CD14-positive monocyte (primary cell): ENCODE measurements at regions not wholly inside any gene's neighbourhood (a gene's known extent, or its start where the extent isn't known, plus 50 kb on each side); places are given as distances from the start of the nearest gene placed in this dataset.

Source experiments
- DNase-seq, 3 donors: peaks; one replicate each; pipeline ENCODE4 v3.0.0-alpha.2; 2011 to 2022
- H2AFZ ChIP-seq: 2 replicates; pipeline ENCODE4 v1.6.0; 2012; ENCODE audit warnings: mild to moderate bottlenecking, low read depth, low read length, inconsistent platforms; ENCODE audit not compliant: insufficient read depth, poor library complexity, severe bottlenecking
- H3K27ac ChIP-seq, 2 donors: 1 replicate in 1 of 2; 2 replicates in 1 of 2; pipeline ENCODE4 v1.5.1; 2012 to 2013; ENCODE audit warnings: low read length in 2 of 2, control low read depth in 1 of 2, inconsistent platforms in 1 of 2, low read depth in 1 of 2, mild to moderate bottlenecking in 1 of 2
- H3K27me3 ChIP-seq, 2 donors: one replicate each; pipeline versions ENCODE4 v1.6.0 to v1.6.1; 2011 to 2013; ENCODE audit warnings: low read length in 2 of 2; ENCODE audit not compliant: control insufficient read depth in 2 of 2, insufficient read depth in 2 of 2
- H3K36me3 ChIP-seq, 2 donors: replicated peaks in 1 of 2; 1 replicate in 1 of 2; 2 replicates in 1 of 2; pipeline versions ENCODE4 v1.5.1 to v1.6.1; 2012 to 2013; ENCODE audit warnings: low read length in 2 of 2, control low read depth in 1 of 2, inconsistent platforms in 1 of 2, mild to moderate bottlenecking in 1 of 2; ENCODE audit not compliant: insufficient read depth in 2 of 2, control insufficient read depth in 1 of 2
- H3K4me1 ChIP-seq, 2 donors: 1 replicate in 1 of 2; 2 replicates in 1 of 2; pipeline versions ENCODE4 v1.5.1 to v1.6.1; 2012 to 2013; ENCODE audit warnings: low read length in 2 of 2, control low read depth in 1 of 2, inconsistent platforms in 1 of 2, mild to moderate bottlenecking in 1 of 2, moderate library complexity in 1 of 2; ENCODE audit not compliant: insufficient read depth in 2 of 2, control insufficient read depth in 1 of 2
- H3K4me2 ChIP-seq: replicated peaks from 2 replicates; pipeline ENCODE3; 2012; ENCODE audit warnings: low read length, moderate library complexity, mild to moderate bottlenecking; ENCODE audit not compliant: poor library complexity, severe bottlenecking; ENCODE audit errors: extremely low read depth
- H3K4me3 ChIP-seq, 3 experiments: fragments of 200-600 bp in 1 of 3; sonication (generic) in 1 of 3; replicated peaks in 1 of 3; 1 replicate in 2 of 3; 2 replicates in 1 of 3; pipeline ENCODE4 v1.5.1; 2011 to 2013; ENCODE audit warnings: low read length in 3 of 3, mild to moderate bottlenecking in 3 of 3, control low read depth in 2 of 3, low read depth in 2 of 3, inconsistent platforms in 1 of 3, moderate library complexity in 1 of 3
- H3K79me2 ChIP-seq: 2 replicates; pipeline ENCODE4 v1.6.0; 2012; ENCODE audit warnings: mild to moderate bottlenecking, control low read depth, inconsistent platforms, low read length, moderate library complexity; ENCODE audit not compliant: insufficient read depth
- H3K9ac ChIP-seq: 2 replicates; pipeline ENCODE4 v1.6.0; 2017; ENCODE audit warnings: low read length, mild to moderate bottlenecking; ENCODE audit not compliant: insufficient read depth, poor library complexity, severe bottlenecking
- H3K9me3 ChIP-seq, 2 donors: replicated peaks in 1 of 2; 1 replicate in 1 of 2; 2 replicates in 1 of 2; pipeline versions ENCODE4 v1.5.1 to v1.6.1; 2012 to 2013; ENCODE audit warnings: low read length in 2 of 2, control low read depth in 1 of 2; ENCODE audit not compliant: control insufficient read depth in 1 of 2, insufficient read depth in 1 of 2
- H4K20me1 ChIP-seq: 2 replicates; pipeline ENCODE4 v1.6.0; 2012; ENCODE audit warnings: mild to moderate bottlenecking, low read length, control low read depth, moderate library complexity; ENCODE audit not compliant: insufficient read depth
- H3K27ac Mint-ChIP-seq, 7 donors: one replicate each; pipeline ENCODE4 v1.8.0; 2020; ENCODE audit warnings: mild to moderate bottlenecking in 7 of 7, mixed read lengths in 7 of 7, moderate library complexity in 6 of 7, inconsistent platforms in 2 of 7
- H3K27me3 Mint-ChIP-seq, 3 donors: one replicate each; pipeline ENCODE4 v1.8.0; 2021 to 2022; ENCODE audit warnings: low read depth in 3 of 3, mild to moderate bottlenecking in 3 of 3, mixed read lengths in 3 of 3, moderate library complexity in 3 of 3, inconsistent platforms in 1 of 3
- H3K36me3 Mint-ChIP-seq, 2 donors: one replicate each; pipeline ENCODE4 v1.8.0; 2020; ENCODE audit warnings: mixed read lengths in 2 of 2, inconsistent platforms in 1 of 2, mild to moderate bottlenecking in 1 of 2
- H3K4me1 Mint-ChIP-seq: one replicate; pipeline ENCODE4 v1.8.0; 2020; ENCODE audit warnings: mild to moderate bottlenecking, mixed read lengths
- H3K4me3 Mint-ChIP-seq, 2 donors: one replicate each; pipeline ENCODE4 v1.8.0; 2020; ENCODE audit warnings: mild to moderate bottlenecking in 2 of 2, mixed read lengths in 2 of 2, moderate library complexity in 1 of 2
- H3K9me3 Mint-ChIP-seq, 7 donors: one replicate each; pipeline ENCODE4 v1.8.0; 2020 to 2022; ENCODE audit warnings: mixed read lengths in 7 of 7, mild to moderate bottlenecking in 6 of 7, moderate library complexity in 6 of 7, inconsistent platforms in 2 of 7
- CTCF ChIP-seq: fragments of 200-600 bp; IDR thresholded peaks from one replicate; pipeline ENCODE4 v1.8.0; 2022; ENCODE audit warnings: antibody characterized with exemption, mild to moderate bottlenecking
- WGBS: methylation state at CpG from one replicate; pipeline ENCODE4 v1.1.5; 2013; ENCODE audit warnings: missing lambda C conversion rate; ENCODE audit not compliant: insufficient coverage; 5-methylcytosine and 5-hydroxymethylcytosine counted together
- intact Hi-C, 2 donors: fragments of 100-400 bp; cut with micrococcal nuclease; formaldehyde crosslinking; loops; one replicate each; pipeline versions ENCODE4 v1.15.0 to v1.15.1; 2023

- Histone ChIP-seq H3K79me2 (no peaks in the 10 kb centered on the region), H3K9ac (no peak overlapping the region), H3K27ac (no peak overlapping the region), H3K4me1 (no peaks in the 10 kb centered on the region), H3K4me2 (no peak overlapping the region), H3K4me3 (no peak overlapping the region), H2AFZ (no peak overlapping the region), H4K20me1 (no peaks in the 10 kb centered on the region), H3K27me3 (no peaks in the 10 kb centered on the region), H3K9me3 (peaks cover 0 to 7% of the 10 kb centered on the region in 2 donors), H3K36me3 (no peaks in the 10 kb centered on the region)
- TF ChIP-seq CTCF: no peak
- Mint-ChIP-seq H3K4me3 (no peak overlapping the region), H3K4me1 (no peaks in the 10 kb centered on the region), H3K36me3 (no peaks in the 10 kb centered on the region), H3K9me3 (peaks cover 3 to 13% (median 7%) of the 10 kb centered on the region in 7 donors), H3K27ac (no peak overlapping the region), H3K27me3 (peaks cover 0 to 2% (median 1%) of the 10 kb centered on the region in 3 donors)
- no CpG with 5 or more reads among the region's 4 CpGs for WGBS
- intact Hi-C loops: no loop called here
- DNase-seq: no peak
Measured at GRCh38 chr18:34583895-34584294, 126.2 kb upstream of the DTNA start.

DNA sequence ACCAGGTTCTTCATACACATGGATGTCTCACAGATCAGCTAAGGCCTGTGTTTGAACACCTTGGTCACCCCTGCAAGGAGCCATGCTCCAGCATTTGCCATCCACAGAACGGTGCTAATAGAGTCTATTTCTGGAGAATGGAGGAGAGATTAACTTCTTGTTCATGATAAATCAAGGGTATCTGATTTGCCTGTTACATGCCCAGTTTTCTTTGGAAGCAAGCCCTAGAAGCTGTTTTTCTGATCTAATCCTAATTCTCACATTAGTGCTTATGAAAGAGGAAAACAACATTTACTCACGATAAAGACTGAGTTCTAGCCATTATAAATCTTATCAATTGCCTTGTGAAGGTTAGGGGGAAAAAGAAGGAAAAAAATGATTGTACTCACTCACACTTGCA is 119.6 kb upstream of the DTNA start:
- peaks cover 0 to 3% (median 0%) of the 10 kb centered on the region in 7 donors for H3K9me3 Mint-ChIP-seq
- WGBS: no CpG with 5 or more reads among the region's 2 CpGs
- no peak for DNase-seq

More for the DNA sequence above, 119.6 kb upstream of the DTNA start:
- Histone ChIP-seq H3K27me3 (no peaks in the 10 kb centered on the region), H3K36me3 (no peaks in the 10 kb centered on the region), H3K9me3 (no peaks in the 10 kb centered on the region), H3K4me2 (no peak overlapping the region), H3K4me3 (no peak overlapping the region), H4K20me1 (no peaks in the 10 kb centered on the region), H3K79me2 (no peaks in the 10 kb centered on the region), H3K27ac (no peak overlapping the region), H2AFZ (no peak overlapping the region), H3K9ac (no peak overlapping the region), H3K4me1 (no peaks in the 10 kb centered on the region)
- intact Hi-C loops: no loop called here
- no peak for TF ChIP-seq CTCF
- peaks cover 4 to 7% (median 6%) of the 10 kb centered on the region in 3 donors for H3K27me3 Mint-ChIP-seq
- no peaks in the 10 kb centered on the region for H3K4me1 Mint-ChIP-seq
- H3K36me3 Mint-ChIP-seq: no peaks in the 10 kb centered on the region
- H3K4me3 Mint-ChIP-seq: no peak overlapping the region
- H3K27ac Mint-ChIP-seq: no peak overlapping the region
